ACHN (cell line): ENCODE measurements at regions not wholly inside any gene's neighbourhood (a gene's known extent, or its start where the extent isn't known, plus 50 kb on each side); places are given as distances from the start of the nearest gene placed in this dataset.

Experiments
- DNase-seq: peaks from one replicate; pipeline ENCODE4 v3.0.0-alpha.2; 2015
- in situ Hi-C: cut with HindIII; loops from 2 replicates; pipeline ENCODE4 v1.10.0; 2017; ENCODE audit warnings: low sequenced_read_pairs, low pct_ligation_motif_present, low pct_unique_long_range_greater_than_20kb

DNA sequence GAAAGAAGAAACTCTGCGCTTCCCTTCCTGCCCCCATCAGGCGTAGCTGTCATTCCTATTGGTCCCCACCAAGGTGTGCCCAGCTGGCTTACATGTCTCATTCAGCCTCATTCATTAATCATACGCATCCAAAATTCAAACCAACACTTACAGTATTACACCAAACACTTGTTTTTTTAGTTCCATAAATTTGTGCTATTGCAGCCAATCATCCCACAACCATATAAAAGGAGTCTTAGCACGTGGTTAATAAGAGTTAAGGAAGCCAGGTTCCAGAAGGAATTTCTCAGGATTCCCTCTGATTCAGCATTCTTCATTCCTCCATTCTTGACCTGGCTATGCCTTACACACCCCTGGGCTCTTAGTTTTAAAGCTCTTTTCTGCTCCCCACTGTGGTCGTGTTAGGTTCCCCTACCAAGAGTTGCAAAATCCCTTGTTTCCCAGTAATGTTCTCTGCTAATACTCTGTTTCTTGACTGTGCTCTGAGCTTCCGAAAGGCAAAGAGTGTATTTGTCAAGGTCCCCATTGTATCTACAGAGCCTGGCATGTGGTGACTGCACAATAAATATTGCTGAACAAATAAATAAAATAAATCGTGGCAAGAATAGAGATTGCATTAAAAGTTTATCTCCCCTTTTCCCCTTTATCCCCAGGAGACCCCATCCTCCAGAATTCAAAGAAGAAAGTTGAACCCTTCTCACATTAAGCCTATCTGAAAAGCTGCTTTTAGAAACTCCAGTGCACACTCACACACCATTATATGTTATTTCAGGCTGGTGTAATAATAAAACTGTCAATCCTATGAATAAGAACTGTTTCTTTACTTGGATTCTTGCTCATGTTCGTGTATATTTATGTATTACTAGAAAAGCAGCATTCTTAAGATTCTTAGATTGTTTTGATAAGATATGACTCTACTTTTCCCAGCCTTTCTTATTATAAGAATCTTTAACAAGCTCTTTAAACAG, 514.4 kb downstream of the INHBA start:
- DNase-seq, result no peak
- in situ Hi-C loops, result no loop called here

DNA sequence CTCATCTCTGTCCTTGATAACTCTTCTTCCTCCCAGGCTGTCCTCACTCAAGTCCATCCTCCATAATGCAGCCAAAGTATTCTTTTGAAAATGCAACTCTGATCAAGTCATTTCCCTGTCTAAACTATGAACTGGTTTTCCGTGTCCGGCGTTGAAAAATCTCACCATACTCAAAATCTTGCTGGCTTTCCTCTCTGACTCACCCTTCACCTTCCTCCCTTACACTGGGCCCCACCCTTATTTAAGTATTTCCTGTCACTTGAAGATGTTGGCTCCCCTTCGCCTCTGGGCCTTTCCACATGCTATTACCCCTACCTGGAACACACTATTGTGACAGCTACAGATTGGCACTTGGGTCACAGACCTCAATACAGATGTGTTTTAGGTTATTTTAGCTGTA, 515.6 kb downstream of the INHBA start:
- no peak for DNase-seq
- in situ Hi-C loops, result no loop called here

DNA sequence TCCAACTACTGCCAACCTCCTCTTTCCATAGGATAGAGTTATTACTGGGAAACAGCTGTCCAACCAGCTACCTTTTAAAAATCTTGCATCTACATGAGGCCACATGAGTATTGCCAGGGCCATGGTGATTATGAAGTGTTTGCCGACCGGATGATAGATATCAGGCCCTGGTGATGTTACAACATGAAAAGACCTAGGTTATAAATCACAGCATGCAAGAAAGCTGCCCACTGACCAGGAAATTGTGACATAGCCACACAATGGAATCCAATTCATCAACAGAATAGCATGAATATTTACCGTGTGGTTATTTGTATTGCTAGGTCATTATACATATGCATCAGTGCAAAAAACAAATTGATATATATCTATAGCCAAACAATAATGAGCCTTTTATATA, 517.0 kb downstream of the INHBA start:
- no peak for DNase-seq
- in situ Hi-C loops, result no loop called here

DNA sequence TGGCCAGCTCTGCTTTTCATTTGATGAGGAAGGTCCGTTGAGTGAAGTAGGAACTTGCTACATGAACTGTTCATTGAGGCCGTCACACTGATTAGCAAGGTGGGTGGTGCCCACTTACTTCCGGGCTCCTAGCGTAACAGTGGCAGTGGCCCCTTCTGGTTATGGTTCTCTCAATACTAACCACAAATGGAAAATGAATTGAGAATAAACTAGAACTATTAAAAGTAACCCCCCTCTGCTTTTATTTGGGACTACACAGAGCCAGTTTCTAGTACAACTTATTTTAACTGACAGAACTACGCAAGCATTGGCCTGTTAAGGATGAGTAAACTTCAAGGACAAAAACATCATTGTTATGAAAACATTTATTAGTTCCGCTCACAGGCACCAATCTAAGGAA, 519.1 kb downstream of the INHBA start:
- no peak for DNase-seq
- in situ Hi-C loops, result no loop called here

DNA sequence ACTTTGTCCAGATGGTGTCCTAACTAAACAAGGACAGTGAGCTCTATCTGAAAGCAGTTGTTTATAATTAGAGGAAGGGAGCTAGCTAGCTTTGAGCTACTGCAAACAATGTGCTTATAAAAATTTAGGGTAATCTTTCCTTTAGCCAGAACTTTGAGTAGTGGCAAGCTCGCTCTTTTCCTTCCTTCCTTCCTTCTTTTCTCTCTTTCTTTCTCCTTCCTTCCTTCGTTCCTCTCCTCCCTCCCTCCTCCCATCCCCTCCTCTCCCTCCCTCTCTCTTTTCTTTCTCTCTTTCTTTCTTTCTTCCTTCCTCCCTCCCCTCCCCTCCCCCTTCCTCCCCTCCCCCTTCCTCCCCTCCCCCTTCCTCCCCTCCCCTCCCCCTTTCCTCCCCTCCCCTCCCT, 520.1 kb downstream of the INHBA start:
- in situ Hi-C loops, result no loop called here
- no peak for DNase-seq

DNA sequence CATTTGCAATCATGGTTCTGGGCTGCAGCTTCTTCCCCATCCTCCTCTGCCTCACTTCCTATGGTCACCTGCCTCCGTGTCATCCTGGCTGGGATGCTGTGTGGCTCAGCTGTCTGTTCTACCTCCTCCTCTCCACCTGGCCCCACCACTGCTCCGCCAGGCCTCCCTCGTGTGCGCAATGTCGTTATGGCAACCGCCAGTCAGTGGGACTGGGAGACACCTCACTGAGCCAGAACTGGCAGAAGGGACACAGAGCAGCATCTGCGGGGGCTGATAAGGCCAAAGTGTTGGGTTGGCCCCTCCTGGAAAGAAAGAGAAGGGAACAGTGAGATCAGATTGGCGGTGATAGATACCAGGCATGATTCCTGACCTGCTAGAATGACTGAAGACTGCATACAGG, 527.5 kb downstream of the INHBA start:
- in situ Hi-C loops, result no loop called here
- no peak for DNase-seq

DNA sequence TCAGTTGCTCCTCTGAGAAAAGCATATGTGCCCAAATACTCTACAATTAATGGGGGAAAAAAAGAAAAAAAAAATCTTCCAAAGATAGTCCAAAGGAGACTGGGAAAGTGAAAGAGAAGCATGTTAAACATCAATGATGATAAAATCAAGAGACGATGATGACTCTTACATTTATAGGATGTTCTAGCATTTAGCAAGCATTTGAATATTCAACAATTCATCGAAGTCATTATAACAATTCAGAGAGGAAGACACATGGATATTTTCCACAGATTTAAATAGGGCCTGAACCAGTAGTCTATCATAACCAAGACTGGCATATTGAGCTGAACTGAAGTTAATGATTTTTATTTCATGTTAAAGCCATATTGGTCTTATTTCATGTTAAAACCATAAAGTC, 528.4 kb downstream of the INHBA start:
- in situ Hi-C loops, result no loop called here
- DNase-seq, result no peak

DNA sequence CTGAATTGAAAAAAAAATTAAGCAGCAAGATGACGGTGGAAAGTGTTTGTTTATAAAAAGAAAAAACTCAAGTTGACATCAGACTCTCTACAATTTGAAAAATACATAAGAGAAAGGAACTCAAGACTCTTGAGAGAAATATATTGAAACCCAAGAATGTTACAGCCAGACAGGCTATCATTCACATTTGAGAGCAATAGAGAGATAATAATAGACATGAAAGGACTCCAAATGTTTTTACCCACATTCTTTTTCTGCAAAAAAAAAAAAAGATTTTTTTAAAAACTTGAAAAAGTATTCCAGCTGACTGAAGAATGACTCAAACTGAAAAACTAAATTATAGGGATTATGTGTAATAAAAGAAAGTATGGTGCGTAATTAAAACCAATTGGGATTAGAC, 532.4 kb downstream of the INHBA start:
- no peak for DNase-seq
- in situ Hi-C loops, result no loop called here

DNA sequence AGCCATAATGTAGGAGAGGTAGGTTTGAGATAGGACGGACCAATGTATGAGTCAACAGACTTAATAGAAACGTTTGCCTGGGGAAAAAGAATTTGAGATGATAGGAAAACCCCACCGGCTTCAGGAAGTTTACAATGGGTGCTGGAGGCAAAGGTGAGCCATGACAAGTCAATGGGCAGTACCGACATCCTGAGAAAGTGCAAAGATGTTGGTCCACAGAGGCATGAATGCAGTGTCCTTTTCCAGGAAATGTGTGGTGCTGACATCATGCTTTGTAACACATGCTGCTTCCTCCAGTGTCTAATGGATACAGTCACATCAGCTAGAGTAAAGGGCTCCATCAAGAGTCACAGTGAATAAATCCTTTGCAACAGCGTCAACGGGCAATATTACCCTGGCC, 533.6 kb downstream of the INHBA start:
- in situ Hi-C loops, result no loop called here
- no peak for DNase-seq

DNA sequence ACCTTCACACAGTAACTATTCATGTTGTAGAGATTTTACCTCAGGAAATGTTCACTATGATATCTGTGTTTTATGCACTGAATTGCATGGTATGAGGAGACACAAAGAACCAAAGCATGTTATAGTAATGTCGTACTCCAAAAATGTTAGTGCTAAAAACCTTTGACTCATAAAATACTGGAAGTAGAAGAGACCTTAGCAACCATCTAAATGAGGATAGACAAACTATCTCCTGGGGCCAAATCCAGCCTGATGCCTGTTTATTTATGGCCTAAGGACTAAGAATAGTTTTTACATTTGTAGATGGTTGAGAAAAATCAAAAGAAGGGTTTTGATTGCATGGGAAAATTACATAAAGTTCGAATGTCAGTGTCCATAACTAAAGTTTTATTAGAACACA, 535.1 kb downstream of the INHBA start:
- in situ Hi-C loops, result no loop called here
- DNase-seq, result no peak

DNA sequence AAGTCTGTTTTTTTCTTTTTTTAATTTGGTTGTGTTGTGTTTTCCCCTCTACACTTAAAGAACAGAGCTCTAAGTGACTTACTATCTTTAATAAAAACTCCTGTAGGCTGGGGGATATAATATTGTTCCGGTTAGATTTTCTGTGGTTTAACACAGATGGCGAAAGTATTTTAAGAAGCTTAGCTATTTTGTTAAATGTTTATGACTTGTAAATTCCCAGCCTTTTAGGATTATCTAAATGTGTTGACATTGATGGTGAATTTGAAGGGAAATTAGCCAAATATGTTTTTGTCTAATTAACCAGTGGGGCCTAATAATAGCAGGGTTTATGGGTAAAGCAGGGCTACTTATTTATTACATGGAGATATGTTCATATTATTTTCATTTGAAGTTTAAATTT, 538.5 kb downstream of the INHBA start:
- no peak for DNase-seq
- in situ Hi-C loops, result no loop called here

DNA sequence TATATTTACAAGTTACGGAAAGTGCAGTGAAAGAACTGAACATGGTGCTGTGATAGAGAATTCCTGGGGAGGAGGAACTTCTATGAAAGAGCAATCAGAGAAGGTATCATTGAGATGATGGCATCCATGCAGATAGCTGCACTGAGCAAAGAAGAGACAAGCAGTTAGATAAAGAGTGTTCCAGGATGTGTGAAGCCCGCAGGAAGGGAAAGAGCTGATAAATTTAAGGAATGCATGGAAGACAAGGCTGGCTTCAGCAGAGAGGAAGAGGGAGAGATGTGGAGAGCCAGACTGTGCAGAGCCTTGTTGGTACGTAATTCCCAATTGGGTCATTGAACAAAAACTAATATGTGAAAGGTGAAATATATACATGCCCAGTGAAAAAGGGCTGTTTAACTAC, 538.9 kb downstream of the INHBA start:
- in situ Hi-C loops, result no loop called here
- DNase-seq, result no peak

DNA sequence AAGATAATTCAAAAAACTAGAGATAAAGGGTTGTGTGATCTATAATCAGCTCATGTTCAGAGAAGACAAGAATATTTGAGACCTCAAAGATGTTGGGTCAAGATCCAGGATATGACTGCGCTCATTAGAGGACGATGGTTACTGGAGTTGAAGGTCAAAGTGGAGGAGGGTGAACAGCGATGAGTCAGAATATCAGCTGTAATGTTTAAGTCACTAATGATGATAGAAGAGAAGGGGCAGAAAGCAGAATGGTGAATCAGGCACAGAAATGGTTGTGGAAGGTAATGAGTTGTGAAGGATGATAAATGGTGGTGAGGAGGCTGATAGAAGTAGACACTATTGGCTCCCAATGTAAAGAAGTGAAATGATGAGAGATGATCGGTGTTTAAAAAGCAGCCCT, 540.3 kb downstream of the INHBA start:
- in situ Hi-C loops, result no loop called here
- DNase-seq, result no peak

DNA sequence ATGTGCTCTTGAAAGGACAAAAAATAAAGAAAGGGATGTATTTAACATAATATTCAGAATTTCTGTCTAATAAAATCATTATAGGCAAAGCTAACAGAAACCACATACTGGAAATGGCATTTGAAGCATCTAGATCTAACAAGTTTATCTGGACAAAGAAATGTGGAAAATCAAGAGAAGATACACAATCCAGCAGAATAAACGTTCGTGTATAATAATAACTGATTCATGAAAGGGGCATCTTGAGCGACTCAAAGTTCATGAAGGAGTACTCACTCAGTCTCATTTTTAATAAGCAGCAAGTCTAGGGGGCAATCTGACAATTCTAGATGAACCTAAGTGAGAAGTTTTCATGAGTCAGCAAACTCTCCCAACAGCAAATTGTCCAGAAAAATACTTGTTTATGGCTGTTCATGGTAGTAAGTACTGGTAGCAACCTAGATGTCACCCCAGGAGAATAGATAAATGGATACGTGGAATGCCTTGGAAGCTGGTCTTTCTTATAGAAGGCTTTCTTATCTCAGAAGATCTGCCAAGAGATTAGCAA, 541.8 kb downstream of the INHBA start:
- DNase-seq, result no peak
- in situ Hi-C loops, result no loop called here

DNA sequence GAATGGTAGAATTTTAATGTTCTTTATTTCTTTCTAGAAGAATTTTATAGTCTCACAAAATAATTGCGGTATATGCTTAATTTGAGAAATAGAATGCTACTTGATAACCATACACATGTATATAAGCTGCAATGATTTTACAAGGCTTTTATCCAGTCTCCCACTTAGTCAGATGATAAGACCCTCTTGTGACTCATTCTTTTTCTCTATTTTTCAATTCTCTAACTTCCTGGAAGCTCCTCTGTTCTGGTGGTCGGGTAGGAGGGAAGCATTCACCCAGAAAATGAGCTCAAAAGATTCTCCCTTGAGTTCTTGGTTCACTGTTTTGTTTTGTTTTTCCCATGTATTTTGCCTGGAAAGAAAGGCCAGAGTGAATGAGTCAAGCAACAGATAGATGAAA, 546.6 kb downstream of the INHBA start:
- in situ Hi-C loops, result no loop called here
- DNase-seq, result peak; percentile 24

DNA sequence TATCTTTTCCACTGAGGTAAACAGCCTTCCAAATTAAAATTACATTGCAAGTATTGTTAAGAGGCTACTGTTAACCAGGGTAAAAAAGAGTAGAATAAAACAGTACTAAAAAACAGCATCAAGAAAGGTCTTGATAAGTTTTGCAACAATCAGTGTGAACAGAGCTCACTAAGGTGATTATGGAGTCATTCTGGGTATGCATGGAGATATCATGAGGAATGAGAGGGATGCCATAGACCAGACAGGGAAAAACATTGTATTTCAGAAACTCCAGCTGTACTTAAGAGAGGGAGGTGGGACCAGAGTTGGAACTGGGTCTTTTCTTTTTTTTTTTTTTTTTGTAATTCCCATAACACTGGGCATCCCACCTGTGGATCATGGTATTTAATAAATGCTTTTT, 549.6 kb downstream of the INHBA start:
- no peak for DNase-seq

DNA sequence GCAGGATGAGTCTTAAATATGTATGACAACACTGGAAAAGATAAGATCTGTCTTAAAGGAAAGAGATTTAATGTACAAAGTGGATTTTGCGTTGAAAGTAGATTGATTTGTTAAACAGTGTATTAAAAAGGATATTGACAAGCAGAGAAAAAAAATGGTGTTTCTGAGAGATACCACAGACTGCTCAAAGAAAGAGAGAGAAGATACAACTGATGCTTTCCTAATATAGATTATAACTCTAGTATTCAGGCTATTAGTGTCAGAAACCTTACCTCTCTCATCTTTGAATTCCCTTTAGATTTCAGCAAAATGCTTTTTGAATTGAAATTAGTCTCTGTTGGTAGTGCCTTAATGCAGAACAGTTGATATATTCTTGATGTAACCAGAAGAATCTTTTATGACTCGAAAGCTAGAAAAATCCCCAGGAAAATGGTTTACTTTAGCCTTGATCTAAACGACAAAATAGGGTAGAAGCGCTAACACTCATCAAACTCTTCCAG, 550.7 kb downstream of the INHBA start:
- in situ Hi-C loops, result no loop called here
- no peak for DNase-seq

More for the DNA sequence above, 549.6 kb downstream of the INHBA start:
- in situ Hi-C loops, result no loop called here

DNA sequence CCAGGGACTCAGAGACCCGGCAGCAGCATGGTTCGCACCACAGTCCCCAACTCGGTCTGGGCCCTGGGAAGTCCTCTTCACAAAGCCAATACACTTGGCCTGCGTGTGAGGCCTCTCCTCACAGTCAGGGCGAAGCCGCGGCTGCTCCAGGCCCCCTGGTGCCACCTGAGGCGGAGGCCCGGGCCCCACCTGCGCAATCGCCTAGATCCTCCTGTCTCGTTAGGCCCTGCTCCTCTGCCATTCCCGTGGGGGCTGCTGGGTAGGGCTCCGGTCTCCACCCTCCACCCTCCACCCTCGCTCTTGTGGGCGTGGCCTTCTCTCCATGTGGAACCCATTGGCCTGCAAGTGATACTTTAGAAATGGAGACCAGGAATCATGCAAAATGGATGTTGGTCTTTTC, 553.3 kb downstream of the INHBA start:
- no peak for DNase-seq
- in situ Hi-C loops, result no loop called here

DNA sequence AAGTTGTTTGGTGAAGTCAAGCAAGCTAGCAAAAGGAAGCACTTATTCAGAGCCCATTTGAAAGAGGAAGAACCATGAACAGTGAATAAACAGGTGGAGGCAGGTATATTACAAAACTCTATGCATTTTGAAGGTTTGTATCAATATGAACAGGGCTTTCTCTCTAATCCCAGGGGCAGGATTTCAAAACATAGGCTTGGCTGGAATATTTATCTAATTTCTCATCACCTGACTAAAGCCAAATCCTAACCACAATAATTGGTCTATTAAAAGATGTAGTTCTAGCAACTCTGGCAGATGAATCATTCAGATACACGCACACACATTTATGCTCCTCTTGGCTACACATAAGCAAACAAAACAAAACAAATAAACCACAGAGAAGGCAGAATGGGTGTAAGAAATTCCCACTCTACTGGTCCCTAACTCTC, 554.4 kb downstream of the INHBA start:
- DNase-seq, result no peak
- in situ Hi-C loops, result no loop called here
